ENCODE measurements at regions not wholly inside any gene's neighbourhood (a gene's known extent, or its start where the extent isn't known, plus 50 kb on each side); places are given as distances from the start of the nearest gene placed in this dataset.

GRCh38 chr20:60365882-60366281 is 407.7 kb downstream of the CDH26 start:
- Histone ChIP-seq H3K4me1 (ENCODE audit: control insufficient read depth, insufficient read depth, low read length) (no peaks in the 10 kb centered on the region), H3K4me3 (ENCODE audit: low read depth in 2 of 2, low read length in 2 of 2) (no peak overlapping the region), H3K36me3 (ENCODE audit: control insufficient read depth, insufficient read depth, low read length) (no peaks in the 10 kb centered on the region), H3K9me3 (ENCODE audit: control insufficient read depth, insufficient read depth, low read depth, low read length) (no peaks in the 10 kb centered on the region), H3K27ac (ENCODE audit: low read length) (no peak overlapping the region), H3K27me3 (ENCODE audit: control insufficient read depth, insufficient read depth, low read length) (peaks cover 3% of the 10 kb centered on the region; the same call in 1 of the 2 replicates)
- DNase-seq (ENCODE audit: low read depth, low spot score) (no peak), ATAC-seq (no peak)
- no TSS peak for BruUV-seq (replicated peaks)
- TF ChIP-seq TCF7L2 (IDR thresholded peaks at IDR 0.05; ENCODE audit: low read depth, low read length), result no peak
- TF ChIP-seq SIN3A (IDR thresholded peaks at IDR 0.05; ENCODE audit: borderline replicate concordance, insufficient read depth, low read depth, low read length), result no peak
- TF ChIP-seq, protein P1, sequence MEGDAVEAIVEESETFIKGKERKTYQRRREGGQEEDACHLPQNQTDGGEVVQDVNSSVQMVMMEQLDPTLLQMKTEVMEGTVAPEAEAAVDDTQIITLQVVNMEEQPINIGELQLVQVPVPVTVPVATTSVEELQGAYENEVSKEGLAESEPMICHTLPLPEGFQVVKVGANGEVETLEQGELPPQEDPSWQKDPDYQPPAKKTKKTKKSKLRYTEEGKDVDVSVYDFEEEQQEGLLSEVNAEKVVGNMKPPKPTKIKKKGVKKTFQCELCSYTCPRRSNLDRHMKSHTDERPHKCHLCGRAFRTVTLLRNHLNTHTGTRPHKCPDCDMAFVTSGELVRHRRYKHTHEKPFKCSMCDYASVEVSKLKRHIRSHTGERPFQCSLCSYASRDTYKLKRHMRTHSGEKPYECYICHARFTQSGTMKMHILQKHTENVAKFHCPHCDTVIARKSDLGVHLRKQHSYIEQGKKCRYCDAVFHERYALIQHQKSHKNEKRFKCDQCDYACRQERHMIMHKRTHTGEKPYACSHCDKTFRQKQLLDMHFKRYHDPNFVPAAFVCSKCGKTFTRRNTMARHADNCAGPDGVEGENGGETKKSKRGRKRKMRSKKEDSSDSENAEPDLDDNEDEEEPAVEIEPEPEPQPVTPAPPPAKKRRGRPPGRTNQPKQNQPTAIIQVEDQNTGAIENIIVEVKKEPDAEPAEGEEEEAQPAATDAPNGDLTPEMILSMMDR (IDR thresholded peaks at IDR 0.05), result no peak
- TF ChIP-seq, protein P2, sequence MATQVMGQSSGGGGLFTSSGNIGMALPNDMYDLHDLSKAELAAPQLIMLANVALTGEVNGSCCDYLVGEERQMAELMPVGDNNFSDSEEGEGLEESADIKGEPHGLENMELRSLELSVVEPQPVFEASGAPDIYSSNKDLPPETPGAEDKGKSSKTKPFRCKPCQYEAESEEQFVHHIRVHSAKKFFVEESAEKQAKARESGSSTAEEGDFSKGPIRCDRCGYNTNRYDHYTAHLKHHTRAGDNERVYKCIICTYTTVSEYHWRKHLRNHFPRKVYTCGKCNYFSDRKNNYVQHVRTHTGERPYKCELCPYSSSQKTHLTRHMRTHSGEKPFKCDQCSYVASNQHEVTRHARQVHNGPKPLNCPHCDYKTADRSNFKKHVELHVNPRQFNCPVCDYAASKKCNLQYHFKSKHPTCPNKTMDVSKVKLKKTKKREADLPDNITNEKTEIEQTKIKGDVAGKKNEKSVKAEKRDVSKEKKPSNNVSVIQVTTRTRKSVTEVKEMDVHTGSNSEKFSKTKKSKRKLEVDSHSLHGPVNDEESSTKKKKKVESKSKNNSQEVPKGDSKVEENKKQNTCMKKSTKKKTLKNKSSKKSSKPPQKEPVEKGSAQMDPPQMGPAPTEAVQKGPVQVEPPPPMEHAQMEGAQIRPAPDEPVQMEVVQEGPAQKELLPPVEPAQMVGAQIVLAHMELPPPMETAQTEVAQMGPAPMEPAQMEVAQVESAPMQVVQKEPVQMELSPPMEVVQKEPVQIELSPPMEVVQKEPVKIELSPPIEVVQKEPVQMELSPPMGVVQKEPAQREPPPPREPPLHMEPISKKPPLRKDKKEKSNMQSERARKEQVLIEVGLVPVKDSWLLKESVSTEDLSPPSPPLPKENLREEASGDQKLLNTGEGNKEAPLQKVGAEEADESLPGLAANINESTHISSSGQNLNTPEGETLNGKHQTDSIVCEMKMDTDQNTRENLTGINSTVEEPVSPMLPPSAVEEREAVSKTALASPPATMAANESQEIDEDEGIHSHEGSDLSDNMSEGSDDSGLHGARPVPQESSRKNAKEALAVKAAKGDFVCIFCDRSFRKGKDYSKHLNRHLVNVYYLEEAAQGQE (IDR thresholded peaks at IDR 0.05; ENCODE audit: insufficient read depth in 1 of 2, low read depth in 2 of 2, low read length in 1 of 2), result no peak
- no peak for TF ChIP-seq POLR2AphosphoS5 (IDR thresholded peaks at IDR 0.05; ENCODE audit: low read depth, low read length)
- ChIA-PET POLR2A (no interaction called here), CTCF (no interaction called here)
- intact Hi-C loops (cut with micrococcal nuclease; ENCODE audit: unreplicated experiment) (no loop called here), in situ Hi-C loops (cut with HindIII; ENCODE audit: low pct_unique_long_range_greater_than_20kb, low sequenced_read_pairs) (no loop called here)

DNA sequence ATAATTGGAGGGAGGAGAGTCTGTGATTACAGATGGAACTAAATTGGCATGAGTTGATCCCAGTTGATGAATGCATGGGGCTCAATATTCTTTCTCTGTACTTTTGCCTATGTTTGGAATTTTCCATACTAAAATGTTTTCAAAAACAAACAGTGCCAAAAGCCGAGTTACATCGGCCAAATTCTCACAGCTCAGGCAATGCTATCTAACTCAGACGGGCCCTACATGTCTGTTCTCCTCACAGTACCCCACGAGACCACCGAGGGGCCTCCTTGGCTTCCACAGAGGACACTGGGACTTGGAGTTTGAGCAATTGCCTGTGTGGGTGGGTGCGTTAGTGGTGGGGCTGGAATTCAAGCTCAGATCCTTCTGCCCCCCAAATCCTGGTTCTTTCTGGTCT is 413.2 kb downstream of the CDH26 start:
- H3K4me3 ChIP-seq (ENCODE audit: low read depth in 2 of 2, low read length in 2 of 2), result no peak overlapping the region
- ATAC-seq (no peak), DNase-seq (ENCODE audit: low read depth, low spot score) (no peak)

More for the DNA sequence above, 413.2 kb downstream of the CDH26 start:
- no peak overlapping the region for H3K27ac ChIP-seq (ENCODE audit: low read length)
- in situ Hi-C loops (cut with HindIII; ENCODE audit: low pct_unique_long_range_greater_than_20kb, low sequenced_read_pairs), result no loop called here
- no peaks in the 10 kb centered on the region for H3K4me1 ChIP-seq (ENCODE audit: control insufficient read depth, insufficient read depth, low read length)
- peaks cover 3% of the 10 kb centered on the region; the same call in 1 of the 2 replicates for H3K27me3 ChIP-seq (ENCODE audit: control insufficient read depth, insufficient read depth, low read length)
- no TSS peak for BruUV-seq (replicated peaks)
- intact Hi-C loops (cut with micrococcal nuclease; ENCODE audit: unreplicated experiment), result no loop called here
- H3K9me3 ChIP-seq (ENCODE audit: control insufficient read depth, insufficient read depth, low read depth, low read length), result no peaks in the 10 kb centered on the region
- CTCF ChIA-PET, result no interaction called here
- no peaks in the 10 kb centered on the region for H3K36me3 ChIP-seq (ENCODE audit: control insufficient read depth, insufficient read depth, low read length)
- POLR2A ChIA-PET, result no interaction called here
- TF ChIP-seq, protein P1 (IDR thresholded peaks at IDR 0.05), result no peak

All from Panc1 (cell line).